SKM-1 treated with dmso at 0.1 percent for 144 hours (cell line): ENCODE measurements at regions not wholly inside any gene's neighbourhood (a gene's known extent, or its start where the extent isn't known, plus 50 kb on each side); places are given as distances from the start of the nearest gene placed in this dataset.
"Not testable (repeated sequence)": the region's sequence is repeated elsewhere in the genome, so short reads cannot be mapped to it uniquely, and the experiment has no call there.

Source experiments
- DNase-seq: peaks from one replicate; lab custom pipeline; 2025; ENCODE audit not compliant: unreplicated experiment; lab: John Stamatoyannopoulos, UW

DNA sequence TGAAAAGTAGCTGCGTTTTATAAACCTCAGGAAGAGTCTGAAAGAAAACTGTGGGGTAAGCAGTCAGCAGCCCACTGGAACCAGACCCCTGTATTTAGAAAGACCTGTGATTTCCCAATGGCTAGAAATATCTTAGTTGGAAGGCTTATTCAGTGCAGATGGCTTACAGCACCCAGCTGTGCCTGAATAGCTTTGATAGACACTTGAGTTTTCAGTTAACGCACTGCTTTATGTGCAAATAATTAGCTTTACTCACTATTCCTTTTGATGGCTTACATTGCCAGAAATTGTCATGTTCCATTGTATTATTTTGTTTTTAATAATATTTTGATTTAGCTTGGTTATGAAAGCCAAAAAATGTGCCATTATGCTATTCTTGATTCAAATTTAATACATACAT is 465.3 kb upstream of the SYNCRIP start:
- DNase-seq, result no peak

DNA sequence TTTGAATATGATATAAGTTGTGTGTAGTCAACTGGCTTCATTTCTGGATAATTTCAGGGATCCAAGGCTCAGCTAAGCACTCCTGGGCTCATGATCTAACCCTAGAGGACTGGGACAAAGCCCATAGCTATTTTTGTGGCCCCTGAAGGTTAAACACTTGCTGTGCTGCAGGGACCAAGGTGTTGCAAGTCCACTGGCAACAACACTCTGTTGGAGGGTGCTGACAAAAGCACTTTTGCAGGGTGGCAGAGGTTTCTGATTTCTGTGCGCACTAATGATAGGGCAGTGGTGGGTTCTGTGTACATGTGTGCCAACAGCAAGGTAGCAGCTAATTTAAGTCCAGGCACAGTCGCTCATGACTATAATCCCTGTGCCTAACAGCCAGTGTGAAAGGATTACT is 445.3 kb upstream of the SYNCRIP start:
- no peak for DNase-seq

DNA sequence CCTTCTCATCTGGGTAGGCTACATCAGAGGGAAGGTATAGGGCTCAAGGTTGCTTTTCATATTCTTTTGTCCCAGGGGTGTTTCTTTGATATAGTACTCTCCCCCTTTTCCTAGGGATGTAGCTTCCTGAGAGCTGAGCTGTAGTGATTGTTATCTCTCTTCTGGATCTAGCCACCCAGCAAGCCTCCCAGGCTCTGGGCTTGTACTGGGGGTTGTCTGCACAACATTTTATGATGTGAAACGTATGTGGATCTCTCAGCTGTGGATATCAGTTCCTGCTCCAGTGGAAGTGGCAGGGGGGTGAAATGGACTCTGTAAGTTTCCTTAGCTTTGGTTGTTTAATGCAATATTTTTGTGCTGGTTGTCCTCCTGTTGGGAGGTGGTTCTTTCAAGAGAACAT is 437.3 kb upstream of the SYNCRIP start:
- no peak for DNase-seq

DNA sequence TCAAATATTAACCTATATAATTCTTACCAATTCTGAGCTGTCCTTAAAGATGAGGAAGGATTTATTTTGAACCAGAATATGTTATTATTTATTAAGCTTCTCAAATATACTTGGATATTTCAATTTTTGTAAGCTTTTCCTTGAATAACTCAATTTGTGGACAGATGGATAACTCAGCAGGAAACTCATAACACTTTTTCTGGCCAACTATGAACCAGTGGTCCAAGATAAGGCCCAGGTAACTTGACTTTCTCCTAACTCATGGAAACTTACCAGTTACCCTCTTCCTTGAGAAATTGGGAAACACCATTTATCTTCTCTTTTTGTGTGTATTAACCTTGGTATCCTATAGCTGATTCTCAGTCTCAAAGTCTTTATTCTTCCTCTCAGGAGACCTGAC is 427.5 kb upstream of the SYNCRIP start:
- no peak for DNase-seq

DNA sequence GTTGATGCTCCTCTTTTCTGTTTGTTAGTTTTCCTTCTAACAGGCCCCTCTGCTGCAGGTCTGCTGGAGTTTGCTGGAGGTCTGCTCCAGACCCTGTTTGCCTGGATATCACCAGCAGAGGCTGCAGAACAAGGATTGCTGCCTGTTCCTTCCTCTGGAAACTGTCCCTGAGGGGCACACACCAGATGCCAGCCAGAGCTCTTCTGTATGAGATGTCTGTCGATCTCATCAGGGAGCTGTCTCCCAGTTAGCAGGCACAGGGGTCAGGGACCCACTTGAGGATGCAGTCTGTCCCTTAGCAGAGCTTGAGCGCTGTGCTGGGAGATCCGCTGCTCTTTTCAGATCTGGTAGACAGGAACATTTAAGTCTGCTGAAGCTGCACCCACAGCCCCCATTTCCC is 422.3 kb upstream of the SYNCRIP start:
- not testable (repeated sequence) for DNase-seq

DNA sequence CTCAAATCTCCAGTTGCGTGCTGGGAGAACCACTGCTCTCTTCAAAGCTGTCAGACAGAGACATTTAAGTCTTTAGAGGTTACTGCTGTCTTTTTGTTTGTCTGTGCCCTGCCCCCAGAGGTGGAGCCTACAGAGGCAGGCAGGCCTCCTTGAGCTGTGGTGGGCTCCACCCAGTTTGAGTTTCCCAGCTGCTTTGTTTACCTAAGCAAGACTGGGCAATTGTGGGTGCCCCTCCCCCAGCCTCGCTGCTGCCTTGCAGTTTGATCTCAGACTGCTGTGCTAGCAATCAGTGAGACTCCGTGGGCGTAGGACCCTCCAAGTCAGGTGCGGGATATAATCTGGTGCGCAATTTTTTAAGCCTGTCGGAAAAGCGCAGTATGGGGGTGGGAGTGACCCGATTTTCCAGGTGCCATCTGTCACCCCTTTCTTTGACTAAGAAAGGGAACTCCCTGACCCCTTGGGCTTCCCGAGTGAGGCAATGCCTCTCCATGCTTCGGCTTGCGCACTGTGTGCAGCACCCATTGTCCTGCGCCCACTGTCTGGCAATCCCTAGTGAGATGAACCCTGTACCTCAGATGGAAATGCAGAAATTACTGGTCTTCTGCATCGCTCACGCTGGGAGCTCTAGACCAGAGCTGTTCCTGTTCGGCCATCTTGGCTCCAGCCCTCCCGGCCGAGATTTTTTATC is 414.8 kb upstream of the SYNCRIP start:
- not testable (repeated sequence) for DNase-seq

DNA sequence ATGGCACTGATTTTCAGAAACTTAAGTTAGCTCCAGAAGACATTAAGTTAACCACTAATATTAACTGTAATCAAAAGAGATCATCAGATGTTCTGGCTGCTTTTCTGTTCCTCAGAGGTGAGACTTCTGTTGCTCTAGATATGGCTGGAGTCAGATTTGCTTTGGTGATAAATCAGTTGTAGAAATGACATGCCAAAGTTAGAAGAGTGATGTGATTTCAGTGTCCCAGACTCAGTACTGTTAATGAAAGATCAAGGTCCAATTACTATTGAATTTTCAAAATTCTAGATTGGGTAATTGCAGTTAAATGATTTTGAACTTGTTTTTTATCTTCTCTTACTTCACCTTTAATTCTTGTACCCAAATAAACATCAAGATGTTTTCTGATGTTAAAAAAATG is 402.4 kb upstream of the SYNCRIP start:
- DNase-seq, result no peak

DNA sequence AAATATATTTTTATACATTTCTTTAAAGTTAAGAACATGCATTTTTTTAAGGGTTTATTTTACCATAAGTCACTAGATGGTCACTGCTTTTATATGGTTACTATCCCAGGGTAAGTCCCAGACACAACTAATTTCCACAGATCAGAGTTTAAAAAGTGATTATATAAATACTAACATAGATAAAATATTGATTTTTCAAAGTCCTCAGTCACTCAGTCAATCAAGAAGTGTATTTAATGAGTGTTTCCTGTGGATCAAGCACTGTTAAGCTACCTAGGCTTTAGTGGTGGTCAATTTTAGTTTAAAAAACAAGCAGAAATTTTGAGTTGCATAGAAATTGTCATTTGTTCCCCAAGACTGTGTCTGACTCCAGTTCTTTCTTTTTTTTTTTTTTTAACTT is 399.5 kb upstream of the SYNCRIP start:
- DNase-seq, result no peak

DNA sequence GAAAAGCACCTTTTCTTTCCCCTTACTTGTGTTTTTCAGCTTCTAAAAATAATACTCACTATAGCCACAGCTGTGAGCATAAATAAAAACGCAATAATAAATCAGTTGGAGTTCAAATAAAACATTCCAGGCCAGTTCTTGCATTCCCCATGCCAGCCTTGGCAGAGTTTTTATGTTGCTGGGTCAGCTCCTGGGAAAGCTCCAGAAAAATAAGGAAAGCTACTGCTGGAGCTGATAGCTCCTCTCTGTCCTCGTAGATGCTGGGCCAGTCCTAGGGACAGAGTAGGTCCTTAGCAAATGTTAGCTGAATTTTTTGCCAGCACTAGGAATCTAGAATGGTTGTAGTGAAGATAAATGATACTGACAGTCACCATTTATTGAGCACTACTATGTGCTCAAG is 389.0 kb upstream of the SYNCRIP start:
- no peak for DNase-seq

DNA sequence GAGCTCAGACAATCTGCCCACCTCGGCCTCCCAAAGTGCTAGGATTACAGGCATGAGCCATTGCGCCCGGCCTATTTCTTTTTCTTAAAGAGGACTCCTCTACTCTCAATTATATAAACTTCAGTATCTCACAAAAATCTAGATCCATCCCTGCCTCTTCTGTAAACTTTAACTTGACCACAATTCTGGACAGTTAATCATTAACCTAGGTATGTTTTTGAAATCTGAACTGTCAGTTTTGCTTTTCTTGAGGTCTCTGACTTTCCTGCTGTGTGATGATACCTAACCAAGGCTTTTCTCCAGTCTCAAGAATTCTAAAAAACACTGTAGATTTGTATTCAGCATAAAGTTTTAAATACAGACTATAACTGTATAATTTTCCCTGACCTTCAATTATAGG is 388.2 kb upstream of the SYNCRIP start:
- no peak for DNase-seq

DNA sequence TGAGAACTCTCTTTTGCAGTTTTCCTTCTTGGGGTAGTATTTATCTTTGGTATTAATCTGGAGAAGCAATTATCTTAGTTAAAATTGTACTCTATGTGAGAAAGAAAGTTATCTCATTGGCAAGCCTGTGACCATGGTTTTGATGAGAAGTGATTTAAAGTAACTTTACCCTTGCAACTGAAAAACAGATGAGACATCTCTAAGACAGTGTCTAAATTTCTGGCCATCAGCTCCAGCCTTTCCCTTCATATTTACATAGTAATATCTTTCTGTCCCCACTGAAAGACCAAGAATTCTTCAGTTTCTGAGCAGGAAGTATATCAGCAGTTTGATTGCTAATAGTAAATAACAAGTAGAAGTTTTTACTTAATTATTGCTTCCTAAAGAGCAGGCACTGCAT is 386.1 kb upstream of the SYNCRIP start:
- DNase-seq, result no peak

DNA sequence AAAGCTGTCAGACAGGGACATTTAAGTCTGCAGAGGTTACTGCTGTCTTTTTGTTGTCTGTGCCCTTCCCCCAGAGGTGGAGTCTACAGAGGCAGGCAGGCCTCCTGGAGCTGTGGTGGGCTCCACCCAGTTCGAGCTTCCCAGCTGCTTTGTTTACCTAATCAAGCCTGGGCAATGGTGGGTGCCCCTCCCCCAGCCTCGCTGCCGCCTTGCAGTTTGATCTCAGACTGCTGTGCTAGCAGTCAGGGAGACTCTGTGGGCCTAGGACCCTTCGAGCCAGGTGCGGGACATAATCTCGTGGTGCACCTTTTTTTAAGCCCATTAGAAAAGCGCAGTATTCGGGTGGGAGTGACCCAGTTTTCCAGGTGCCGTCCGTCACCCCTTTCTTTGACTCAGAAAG is 384.2 kb upstream of the SYNCRIP start:
- not testable (repeated sequence) for DNase-seq

DNA sequence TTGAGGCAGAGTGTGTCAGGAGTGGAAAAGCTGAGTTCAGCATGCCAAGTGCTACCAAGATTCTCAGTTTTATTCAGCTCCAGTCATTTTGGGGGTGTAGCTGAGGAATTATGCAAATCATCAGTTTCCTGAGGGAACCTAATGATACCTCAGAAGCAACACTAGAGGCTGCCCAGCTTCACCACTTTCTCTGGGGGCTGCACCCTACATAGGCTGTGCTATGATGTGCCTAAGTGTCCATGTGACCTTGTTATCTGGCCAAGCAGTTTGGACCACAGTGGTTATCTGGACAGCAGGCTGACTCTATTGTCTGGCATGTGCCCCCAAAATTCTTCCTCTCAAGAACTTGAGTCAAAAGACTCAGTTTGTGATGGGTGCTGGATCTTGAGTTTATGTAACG is 374.6 kb upstream of the SYNCRIP start:
- DNase-seq, result no peak

DNA sequence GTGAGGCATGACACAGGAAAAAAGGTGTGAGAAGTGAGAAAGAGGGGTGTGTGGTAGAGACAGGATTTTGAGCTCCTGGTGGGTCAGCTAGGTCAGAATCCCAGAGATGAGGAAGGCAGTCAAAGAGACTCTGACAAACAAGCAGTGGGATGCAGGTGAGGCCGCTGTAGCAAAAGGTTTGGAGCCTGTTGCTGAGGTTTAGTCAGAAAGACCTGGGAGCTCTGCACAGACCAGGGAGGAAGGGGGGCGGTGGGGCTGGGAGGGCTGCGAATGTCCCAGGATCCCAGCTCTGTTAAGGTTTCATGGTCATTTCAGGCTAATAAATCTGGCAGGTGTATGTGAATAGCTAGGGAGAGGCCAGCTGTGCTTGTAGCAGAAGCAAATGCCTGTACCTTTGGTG is 373.9 kb upstream of the SYNCRIP start:
- no peak for DNase-seq

DNA sequence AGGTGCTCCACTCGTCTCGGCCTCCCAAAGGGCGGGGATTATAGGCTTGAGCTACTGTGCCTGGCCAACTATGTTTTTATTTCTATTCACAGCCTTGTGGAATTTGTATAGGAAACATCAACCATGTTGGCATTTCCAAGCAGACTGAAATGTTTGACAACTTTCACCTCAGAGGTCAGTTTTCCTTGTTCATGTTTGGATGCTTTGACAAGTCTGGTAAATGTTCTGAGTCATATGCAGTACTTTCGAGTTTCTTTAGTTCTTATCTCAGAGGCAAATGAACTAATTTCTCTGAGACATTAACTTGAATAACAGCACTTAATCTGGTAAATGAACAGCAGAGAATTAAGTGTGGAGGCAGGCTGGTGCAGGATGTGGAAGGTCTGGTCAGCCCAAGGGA is 373.4 kb upstream of the SYNCRIP start:
- DNase-seq, result no peak

DNA sequence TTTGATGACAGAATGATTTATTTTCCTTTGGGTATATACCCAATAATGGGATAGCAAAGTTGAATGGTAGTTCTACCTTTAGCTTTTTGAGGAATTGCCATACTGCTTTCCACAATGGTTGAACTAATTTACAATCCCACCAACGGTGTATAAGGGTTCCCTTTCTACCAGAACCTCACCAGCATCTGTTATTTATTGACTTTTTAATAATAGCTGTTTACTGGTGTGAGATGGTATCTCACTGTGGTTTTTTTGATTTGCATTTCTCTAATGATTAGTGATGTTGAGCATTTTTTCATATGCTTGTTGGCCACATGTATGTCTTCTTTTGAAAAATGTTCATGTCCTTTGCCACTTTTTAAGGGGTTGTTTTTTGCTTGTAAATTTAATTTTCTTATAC is 370.3 kb upstream of the SYNCRIP start:
- not testable (repeated sequence) for DNase-seq

DNA sequence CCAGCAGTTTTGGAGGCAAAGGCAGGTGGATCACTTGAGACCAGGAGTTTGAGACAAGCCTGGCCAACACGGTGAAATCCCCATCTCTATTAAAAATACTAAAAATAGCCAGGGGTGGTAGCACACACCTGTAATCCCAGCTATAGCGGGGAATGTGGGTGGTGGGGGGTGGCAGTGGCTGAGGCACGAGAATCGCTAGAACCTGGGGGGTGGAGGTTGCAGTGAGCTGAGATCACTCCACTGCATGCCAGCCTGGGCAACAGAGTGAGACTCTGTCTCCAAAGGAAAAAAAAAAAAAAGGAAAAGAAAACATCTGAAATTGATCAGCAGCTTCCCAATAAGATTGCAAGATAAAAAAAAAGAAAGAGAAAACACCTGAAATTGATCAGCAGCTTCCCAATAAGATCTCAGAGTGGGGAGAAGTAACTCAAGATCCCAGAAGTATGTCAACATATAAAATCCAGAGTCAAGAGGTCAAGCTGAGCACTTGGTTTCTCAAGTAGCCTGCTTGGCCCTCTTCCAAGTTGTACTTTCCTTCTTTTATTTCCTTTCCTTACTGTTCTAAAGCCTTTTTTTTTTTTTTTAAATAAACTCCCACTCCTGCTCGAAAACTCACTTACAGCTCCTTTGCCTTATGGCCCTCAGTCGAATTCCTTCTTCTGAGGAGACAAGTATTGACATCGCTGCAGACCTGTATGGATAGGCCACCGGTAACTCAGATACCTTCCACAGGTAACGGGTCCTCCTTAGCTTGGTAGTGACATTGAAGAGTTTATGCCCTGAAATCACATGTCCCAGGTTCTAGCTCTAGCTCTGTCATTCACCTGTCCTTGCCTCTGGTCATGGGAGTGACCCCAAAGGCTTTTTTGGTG is 368.5 kb upstream of the SYNCRIP start:
- no peak for DNase-seq

DNA sequence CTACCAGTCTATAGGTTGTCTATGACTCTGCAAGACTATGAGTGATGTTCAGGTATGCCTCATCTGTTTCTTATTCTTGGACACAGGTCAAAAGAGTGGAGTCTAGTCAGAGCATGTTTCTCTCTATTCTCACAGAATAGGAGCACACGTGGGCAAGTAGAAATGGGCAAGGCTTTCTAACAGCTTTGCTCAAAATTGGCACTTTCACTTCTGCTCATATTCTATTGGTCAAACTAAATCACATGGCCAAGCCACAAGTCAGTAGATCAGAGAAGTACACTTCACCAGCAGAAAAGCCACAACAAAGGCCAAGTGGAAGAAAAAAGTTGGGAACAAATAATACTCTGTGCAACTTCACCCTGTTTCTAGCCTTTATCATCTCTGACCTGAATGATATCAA is 354.5 kb upstream of the SYNCRIP start:
- DNase-seq, result no peak

DNA sequence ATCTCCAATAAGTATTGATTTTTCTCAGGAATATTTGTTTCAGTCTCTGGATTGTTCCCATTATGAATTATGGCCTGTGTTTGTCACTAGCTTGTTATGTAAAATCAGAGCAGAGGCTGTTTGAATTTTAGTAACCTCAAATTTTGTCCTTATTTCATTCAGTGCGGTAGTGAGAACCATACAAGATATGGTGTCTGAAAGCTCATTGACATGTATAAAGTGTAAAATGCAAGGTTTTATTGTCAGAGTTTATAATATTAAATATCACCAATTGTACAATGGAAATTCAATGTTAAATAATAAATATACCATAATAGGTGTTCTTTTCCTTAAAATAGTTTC is 353.3 kb upstream of the SYNCRIP start:
- DNase-seq, result no peak

DNA sequence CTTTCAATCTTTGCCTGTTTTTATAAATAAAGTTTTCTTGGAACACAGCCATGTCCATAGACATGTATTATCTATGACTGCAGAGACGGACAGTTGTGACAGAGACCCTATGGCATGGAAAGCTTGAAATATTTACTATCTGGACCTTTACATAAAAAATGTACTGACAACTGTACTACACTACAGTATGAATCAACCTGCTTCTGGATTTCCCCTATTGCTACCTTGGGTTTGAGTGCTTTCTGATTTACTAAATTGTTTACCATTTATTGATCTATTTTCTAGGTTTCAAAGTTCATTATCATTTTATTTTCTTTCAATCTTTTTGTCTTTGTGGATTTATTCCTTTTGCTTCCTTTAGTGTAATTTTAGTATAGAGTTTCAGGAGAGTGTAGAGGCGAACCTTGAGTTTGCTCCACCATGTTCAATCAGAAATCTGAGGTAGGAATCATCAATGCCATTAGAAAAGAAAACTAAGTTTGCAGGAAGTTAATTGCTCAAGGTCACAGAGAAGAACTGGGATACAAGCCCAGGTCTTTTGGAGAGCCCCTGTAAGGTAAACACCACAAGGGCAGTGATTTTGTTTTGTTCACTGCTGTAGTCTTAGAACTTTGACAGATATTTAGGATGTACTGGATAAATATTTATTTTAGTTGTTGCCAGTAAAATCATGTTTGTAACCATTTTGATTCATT is 352.8 kb upstream of the SYNCRIP start:
- no peak for DNase-seq

DNA sequence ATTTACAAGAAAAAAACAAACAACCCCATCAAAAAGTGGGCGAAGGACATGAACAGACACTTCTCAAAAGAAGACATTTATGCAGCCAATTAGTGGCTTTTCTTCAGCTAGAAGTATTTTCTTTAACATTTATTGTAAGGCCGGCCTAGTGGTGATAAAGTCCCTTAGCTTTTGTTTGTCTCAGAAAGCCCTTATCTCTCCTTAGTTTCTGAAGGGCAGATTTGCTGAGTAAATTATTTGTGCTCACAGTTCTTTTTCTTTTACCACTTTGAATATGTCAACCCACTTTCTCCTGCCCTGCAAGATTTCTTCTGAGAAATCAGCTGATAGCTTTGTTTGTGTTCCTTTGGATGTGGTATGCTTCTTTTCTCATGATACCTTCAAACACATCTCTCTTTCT is 344.0 kb upstream of the SYNCRIP start:
- DNase-seq, result no peak

DNA sequence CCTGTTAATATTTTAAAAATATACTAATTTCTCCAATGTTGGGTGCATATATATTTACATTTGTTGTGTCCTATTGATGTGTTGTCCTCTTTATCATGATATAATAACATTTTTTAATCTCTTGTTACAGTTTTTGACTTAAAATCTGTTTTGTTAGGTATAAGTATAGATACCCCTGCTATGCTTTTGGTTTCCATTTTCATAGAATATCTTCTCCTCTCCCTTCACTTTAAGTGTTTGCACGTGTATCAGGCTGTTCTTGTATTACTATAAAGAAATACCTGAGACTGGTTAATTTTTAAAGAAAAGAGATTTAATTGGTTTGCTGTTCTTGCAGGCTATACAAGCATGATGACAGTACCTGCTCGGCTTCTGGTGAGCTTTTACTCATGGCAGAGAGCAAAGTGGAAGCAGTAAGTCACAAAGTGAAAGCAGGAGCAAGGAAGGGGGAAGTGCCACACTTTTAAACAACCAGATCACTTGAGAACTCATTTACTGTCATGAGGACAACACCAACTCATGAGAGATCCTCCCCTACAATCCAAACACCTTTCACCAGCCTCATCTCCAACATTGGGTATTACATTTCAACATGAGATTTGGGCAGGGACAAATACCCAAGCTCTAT is 340.5 kb upstream of the SYNCRIP start:
- DNase-seq, result no peak
